Superior temporal gyrus (tissue), 1 donor: ENCODE measurements at regions not wholly inside any gene's neighbourhood (a gene's known extent, or its start where the extent isn't known, plus 50 kb on each side); places are given as distances from the start of the nearest gene placed in this dataset.
"Not testable (repeated sequence)": the region's sequence is repeated elsewhere in the genome, so short reads cannot be mapped to it uniquely, and the experiment has no call there.

Source experiments
- DNase-seq: peaks from one replicate; pipeline ENCODE4 v3.0.0-alpha.2; 2016; ENCODE audit errors: extremely low spot score

DNA sequence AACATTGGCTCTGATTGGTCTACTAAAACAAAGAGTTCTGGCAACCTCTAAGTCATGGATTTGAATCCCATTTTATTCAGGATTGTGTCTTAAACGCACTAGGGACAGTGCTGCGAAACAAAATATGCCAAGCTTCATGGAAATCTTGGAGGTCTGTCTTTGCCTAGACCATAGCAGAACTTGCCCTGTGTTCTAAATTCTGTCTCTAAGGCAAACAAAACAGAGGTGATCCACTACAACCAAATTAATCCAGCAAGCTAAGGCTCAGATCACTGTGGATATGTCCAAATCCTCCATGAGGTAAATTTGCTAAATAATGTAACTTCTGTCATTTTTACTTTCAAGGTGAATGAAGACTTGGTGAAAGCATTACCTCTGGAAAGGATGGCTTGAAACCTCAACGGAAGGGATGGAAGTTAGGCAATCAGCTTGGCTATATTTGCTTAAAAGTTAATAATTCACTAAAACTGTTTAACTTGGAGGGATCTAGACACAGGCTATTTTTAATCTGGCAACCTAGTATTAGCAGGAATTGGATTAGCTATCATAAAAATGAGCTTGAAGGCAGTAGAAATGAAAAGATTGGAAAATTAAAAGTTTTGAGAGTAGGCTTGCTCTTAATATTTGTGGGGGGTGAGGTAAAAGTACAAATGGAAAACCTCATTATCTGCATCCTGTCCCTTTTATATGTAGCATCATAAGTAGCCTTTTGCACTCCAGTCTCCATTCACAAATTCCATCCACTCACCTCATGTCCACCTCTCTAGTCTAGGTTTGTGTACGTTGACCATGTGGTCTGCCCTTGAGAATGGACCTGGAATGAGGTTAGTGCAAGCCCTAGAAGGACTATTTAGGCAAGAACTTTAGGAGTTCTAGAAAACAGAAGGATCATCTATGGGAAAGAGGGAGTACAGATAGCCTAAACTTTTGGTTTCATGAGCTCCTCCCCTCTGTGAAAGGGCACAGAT, 176.2 kb downstream of the SMC2 start:
- DNase-seq: no peak

DNA sequence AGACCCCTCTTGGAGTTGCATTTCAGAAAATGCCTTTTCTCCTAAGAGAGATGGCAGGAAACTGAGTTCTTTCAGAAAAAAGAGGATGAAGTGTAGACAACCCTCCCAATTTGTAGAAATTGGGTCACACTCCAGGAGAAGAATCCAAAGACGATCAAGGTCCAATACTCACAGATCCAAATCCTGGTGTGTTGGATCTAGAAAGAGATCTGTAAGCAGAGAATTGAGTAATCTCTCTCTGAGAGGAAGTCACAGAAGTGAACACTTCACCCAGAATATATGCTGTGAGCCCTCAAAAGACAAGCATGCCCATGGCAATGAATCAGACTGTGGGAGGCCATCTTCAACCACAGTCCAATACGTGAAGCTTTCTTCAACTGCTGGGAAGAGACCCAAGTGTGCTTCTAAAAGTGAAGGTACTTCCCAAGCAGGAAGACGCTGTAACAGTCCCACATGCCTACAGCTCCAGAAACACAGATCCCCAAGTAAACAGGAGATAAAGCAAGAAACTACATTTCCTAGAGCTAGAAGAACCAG, 182.7 kb downstream of the SMC2 start:
- DNase-seq: no peak

DNA sequence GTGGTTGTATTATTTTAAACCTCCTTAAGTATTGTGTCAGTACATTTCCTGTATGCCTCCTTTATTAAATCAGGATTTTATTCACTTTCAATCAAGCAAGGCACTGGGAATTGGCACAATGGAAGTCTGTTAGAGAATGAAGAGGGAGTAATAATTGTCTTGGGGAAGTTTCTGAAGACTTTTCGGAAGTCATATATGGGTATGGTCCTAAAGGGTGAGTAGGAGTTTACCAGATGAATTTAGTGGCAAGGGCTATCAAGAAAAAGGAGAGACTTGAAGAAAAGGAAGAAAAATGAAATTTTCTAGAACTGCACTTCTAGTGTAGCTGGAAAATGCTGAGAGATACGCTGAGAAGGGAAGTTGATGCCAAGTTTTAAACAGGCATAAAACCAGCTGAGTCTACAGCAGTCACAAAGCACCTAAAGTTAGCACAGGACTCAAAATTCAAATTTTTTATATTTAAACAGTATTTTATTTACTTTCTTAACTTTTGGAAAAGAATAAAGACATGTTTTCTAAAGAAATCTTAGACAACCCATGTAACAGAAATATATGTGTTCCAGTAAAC, 184.9 kb downstream of the SMC2 start:
- DNase-seq: no peak

DNA sequence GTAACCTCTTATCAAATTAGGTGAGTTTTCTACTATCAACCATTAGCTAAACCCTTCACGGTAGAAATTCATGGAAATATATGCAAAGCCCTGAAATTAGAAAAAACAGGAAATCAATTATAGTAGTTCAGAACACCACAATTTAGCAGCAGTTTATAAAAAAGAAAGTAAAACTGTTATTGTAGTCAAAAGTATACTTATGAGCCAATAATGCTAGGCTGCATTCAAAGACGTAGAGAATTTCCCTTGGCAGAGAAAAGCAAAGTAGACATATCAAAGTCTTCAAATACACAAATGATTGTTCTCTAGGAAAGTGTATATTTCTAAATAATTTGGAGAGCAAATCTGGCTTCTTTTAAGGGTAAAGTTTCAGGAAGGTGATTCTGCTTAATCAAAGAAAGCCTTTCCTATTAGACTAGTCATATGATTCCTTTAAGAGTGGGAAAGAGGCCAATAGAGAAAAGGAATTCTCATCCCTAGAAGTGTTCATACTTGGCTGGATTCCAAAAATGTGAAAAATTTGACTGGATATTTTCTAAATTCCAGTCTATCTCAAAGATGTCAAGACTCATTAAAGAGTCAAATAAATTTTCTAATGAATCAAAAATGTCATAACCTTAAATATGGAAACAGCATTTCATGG, 185.5 kb downstream of the SMC2 start:
- DNase-seq: no peak

DNA sequence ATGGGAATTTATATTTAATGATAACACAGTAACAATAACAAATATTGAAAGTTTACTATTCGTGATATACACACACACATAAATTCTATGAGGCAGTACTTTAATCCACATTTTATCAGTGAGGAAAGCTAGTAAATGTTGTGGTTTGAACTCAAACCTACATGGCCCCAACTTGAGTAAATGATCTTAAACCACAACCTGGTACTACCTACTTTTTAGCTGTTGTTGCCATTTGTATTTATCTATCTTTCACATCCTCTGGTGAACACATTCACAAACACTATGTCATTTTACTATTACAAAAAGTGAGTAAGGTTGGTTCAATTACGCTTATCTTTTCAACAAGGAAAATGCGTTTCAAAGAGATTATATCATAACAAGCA, 186.1 kb downstream of the SMC2 start:
- DNase-seq: no peak

DNA sequence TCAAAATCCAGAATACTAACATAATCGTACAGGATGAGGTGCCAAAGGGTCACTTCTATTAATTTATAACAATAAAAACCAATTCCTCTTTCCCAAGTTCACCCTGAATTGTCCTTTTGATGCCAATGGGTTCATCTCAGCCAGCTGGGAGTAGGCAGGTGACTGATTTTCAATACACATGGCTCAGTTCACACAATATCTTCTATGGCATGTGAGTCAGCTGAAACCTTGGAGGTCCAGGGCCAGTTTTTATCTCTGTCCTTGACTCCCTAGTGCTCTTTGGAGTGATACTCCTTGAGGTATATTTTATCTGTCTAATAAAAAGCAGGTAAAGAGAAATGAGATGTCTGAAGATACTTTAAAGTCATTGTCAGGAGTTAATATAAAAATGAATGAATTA, 186.6 kb downstream of the SMC2 start:
- no peak for DNase-seq

GRCh38 chr9:104286187-104286586, 192.1 kb downstream of the SMC2 start:
- DNase-seq: no peak

DNA sequence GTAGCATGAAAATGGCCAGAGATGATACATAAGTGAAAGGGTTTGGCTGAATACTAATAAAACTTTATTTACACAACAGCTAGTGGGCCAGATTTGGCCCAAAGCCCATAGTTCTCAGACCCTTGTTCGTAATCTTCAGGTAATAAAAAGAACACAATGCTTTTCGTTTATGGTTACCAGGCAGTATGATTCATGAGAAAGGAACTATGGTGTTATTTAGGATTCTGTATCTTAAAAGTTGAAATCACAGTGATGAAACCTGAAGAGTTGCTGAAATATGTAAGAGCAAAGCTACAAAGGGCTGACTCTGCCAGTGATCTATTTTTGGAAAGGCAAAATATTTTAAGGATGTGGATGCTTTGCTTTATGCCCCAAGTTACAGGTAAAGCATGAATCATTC, 192.7 kb downstream of the SMC2 start:
- DNase-seq: no peak

GRCh38 chr9:104287253-104287878, 193.3 kb downstream of the SMC2 start:
- DNase-seq: no peak

DNA sequence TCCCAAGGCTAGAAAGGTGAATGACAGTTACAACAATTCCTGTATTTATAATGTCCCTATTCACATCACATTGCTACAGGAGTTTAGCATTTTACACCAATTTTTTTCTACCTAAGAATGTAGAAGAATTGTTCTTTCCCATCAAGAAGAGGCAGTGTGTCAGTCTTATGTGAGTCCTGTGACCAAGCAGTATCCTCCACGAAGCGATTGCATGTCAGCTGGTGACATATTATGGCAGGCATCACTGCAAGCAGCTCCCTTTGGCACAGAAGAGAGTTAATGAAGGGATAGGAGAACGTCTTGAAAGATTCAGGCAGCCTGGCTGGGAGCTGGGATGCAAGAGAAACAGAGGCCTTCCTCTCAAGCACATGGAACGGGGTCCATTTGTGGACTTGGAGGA, 199.8 kb downstream of the SMC2 start:
- no peak for DNase-seq

GRCh38 chr9:104300124-104300523, 203.9 kb upstream of the OR13F1 start:
- DNase-seq: no peak

DNA sequence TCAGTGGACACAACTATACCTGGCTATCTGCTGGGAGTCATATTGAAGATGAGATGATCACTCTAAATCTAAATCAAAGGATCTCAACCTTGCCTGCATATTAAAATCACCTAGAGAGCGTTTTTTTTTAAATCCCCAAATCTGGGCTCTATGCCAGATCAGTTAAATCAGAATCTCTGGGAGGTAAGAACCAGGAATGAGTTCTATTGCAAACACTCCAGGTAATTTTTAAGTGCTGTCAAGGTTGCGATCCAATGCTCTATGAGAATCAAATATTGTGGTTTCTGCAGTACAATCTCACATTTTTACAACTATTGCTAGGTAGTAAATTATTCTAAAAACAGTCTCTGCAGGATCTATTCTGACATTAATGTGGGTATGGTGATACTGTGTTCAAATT, 202.3 kb upstream of the OR13F1 start:
- no peak for DNase-seq

DNA sequence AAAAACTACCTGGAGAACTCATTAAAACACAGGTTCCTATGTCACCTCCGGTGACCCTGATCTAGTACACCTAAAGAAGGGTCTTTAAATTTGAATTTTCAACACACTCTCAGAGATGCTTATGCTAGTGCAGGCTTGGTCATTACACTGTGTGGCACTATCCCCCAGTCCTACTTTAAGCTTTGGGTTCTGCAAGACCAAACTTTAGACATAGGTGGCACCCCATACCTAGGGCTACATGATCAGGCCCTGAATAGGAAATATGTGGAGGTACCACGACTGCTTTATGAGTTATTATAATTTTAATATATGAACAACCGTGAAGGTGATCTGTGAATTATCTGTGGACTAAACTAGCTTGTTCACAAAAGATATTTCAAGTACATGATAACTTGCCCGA, 201.3 kb upstream of the OR13F1 start:
- DNase-seq: no peak

DNA sequence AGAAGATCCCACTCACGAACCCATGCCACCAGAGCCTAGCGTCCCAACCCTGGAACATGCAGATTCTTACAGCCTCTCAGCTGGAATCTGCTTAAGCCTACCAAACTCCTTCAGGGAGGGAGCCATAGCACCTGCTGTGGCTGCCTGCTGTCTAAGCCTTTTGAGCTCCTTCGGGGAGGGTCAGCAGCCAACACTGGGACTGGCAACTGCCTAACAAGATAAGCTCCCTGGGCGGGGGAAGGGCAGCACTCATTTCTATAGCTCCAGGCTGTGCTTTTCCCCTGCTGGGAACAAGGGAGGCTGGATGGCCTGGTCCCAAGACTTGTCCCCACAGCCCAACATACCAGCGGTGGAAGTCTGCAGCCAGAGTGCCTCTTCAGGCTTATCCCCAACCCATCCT, 199.1 kb upstream of the OR13F1 start:
- no peak for DNase-seq

- no peak for DNase-seq
Measured at GRCh38 chr9:104313396-104314110, 190.5 kb upstream of the OR13F1 start.

- DNase-seq: not testable (repeated sequence)
Measured at GRCh38 chr9:104316201-104317009, 187.7 kb upstream of the OR13F1 start.

DNA sequence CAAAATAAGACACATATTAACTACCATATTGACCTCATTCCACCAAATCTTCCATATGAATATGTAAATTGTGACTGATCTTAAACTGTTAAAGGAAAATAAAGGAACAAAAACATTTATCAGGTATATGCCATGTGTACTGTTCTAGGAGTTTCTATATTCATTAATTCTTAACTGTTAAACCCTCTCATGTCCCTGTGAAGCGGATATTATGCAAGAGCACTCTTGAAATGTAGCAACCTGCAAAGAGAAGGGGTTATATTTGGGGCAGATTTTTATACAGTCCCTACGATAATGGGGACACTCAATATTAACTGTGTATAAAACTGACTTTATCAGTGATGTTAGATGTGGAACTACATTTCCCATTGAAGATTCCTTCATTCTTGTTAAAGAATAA, 184.9 kb upstream of the OR13F1 start:
- no peak for DNase-seq

DNA sequence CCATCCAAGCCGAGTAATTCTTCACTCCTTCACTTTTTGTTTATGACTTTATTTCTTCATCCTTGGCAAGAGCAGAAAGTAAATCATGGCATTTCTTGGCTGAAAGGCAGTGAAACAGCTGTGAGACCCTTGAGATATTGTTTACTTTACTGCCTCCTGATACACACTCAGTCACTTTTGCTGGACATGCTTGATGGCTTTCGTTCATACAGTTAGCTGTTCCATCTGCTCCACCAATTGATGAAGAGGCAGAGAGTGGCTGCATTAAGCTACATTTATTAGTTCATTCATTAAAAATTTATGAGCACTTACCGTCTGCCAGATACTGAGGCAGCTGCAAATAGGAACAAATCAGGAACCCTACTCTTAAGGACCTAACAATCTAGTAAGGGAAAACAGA, 184.4 kb upstream of the OR13F1 start:
- DNase-seq: no peak

GRCh38 chr9:104322596-104322995, 181.5 kb upstream of the OR13F1 start:
- DNase-seq: no peak

GRCh38 chr9:104323967-104324694, 179.9 kb upstream of the OR13F1 start:
- not testable (repeated sequence) for DNase-seq
